Gastroesophageal sphincter (tissue), 3 donors: ENCODE measurements at regions not wholly inside any gene's neighbourhood (a gene's known extent, or its start where the extent isn't known, plus 50 kb on each side); places are given as distances from the start of the nearest gene placed in this dataset.

Experiments used
- CTCF ChIP-seq, 4 experiments: fragments of 200-600 bp in 2 of 4; fragments of 450-650 bp in 2 of 4; sonication (generic) in 1 of 4; IDR thresholded peaks; one replicate each; pipeline ENCODE4 v1.5.1; 2017 to 2019; ENCODE audit warnings: antibody characterized with exemption in 4 of 4, mild to moderate bottlenecking in 2 of 4, moderate library complexity in 2 of 4
- EP300 ChIP-seq: sonication (generic); formaldehyde crosslinking; IDR thresholded peaks from one replicate; pipeline ENCODE4 v1.6.1; 2017; ENCODE audit warnings: antibody characterized with exemption, mild to moderate bottlenecking

GRCh38 chr6:55003719-55004430 lies 157.3 kb downstream of the FAM83B start:
- no peak for TF ChIP-seq CTCF (IDR thresholded peaks at IDR 0.05)
- TF ChIP-seq EP300, result no peak
